ENCODE measurements at regions not wholly inside any gene's neighbourhood (a gene's known extent, or its start where the extent isn't known, plus 50 kb on each side); places are given as distances from the start of the nearest gene placed in this dataset.
"Not testable (repeated sequence)": the region's sequence is repeated elsewhere in the genome, so short reads cannot be mapped to it uniquely, and the experiment has no call there.

- TF ChIP-seq ZNF646 (CRISPR knock-in tag; IDR thresholded peaks at IDR 0.05): no peak
- TF ChIP-seq ATF6 (CRISPR knock-in tag; conservative IDR thresholded peaks at IDR 0.05): no peak
- TF ChIP-seq ARNT2 (CRISPR knock-in tag; IDR thresholded peaks at IDR 0.05; ENCODE audit: low read depth): no peak
- TF ChIP-seq MEIS2 (CRISPR knock-in tag; IDR thresholded peaks at IDR 0.05): no peak
- no peak for TF ChIP-seq GPBP1L1 (CRISPR knock-in tag; IDR thresholded peaks at IDR 0.05)
- TF ChIP-seq HNF4A (CRISPR knock-in tag; IDR thresholded peaks at IDR 0.05): no peak
Observed at GRCh38 chr2:216930716-216931115, 70.9 kb upstream of the TNP1 start (continued).

GRCh38 chr2:216929338-216929737 is 69.5 kb upstream of the TNP1 start:
- H3K9me3 ChIP-seq (ENCODE audit: low read length); BruUV-seq (replicated peaks); H3K27me3 ChIP-seq (ENCODE audit: control insufficient read depth in 1 of 2, insufficient read depth in 2 of 2, low read length in 2 of 2); H3K79me2 ChIP-seq (ENCODE audit: insufficient read depth, low read length); H3K4me1 ChIP-seq (ENCODE audit: insufficient read depth, low read length); intact Hi-C loops (cut with micrococcal nuclease; ENCODE audit: unreplicated experiment); H3K4me2 ChIP-seq (ENCODE audit: low read depth, low read length); CTCF ChIA-PET (ENCODE audit: low intra/inter-chr PET ratio, low total read pairs); ATAC-seq; H3K4me3 ChIP-seq (replicated peaks in 1 of 3; ENCODE audit: insufficient read depth in 1 of 3, low read depth in 2 of 3, low read length in 3 of 3); H3K27ac ChIP-seq (ENCODE audit: extremely low read length, insufficient read depth, low read length); H3K9ac ChIP-seq (ENCODE audit: insufficient read depth, low read depth, low read length); H4K20me1 ChIP-seq (ENCODE audit: insufficient read depth, low read length); POLR2A ChIA-PET; FAIRE-seq; in situ Hi-C loops (cut with HindIII; ENCODE audit: extremely low pct_ligation_motif_present, low pct_unique_long_range_greater_than_20kb); H3K36me3 ChIP-seq (replicated peaks in 1 of 2; ENCODE audit: control insufficient read depth in 1 of 2, insufficient read depth in 2 of 2, low read length in 2 of 2); DNase-seq (ENCODE audit: low spot score); H2AFZ ChIP-seq (ENCODE audit: low read length): not testable (repeated sequence)
- 14% methylated on average over 4 of the region's 4 CpGs for WGBS (ENCODE audit: low lambda C conversion rate)
